ENCODE measurements at regions not wholly inside any gene's neighbourhood (a gene's known extent, or its start where the extent isn't known, plus 50 kb on each side); places are given as distances from the start of the nearest gene placed in this dataset.
A peak's percentile ranks its signal among the peaks of the same experiment; 100 is the strongest.

DNA sequence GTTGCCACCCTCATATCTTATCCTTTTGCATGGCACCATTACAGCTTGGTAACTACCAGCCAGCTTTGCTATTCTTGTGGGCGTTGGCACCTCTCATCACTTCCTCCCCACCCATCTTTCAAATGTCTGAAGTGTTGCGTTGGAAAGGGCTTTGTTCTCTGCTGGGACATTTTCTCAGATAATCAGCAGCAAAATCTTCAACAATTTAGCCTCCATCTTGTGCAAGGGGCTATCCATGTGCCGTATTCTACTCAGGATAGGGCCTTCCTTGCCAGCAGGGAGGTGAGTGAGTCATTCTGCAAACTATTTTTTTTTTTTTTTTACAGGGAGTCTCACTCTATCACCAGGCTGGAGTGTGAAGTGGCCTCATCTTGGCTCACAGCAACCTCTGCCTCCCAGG lies 62.1 kb upstream of the NUDT12 start:
- FAIRE-seq = no peak

DNA sequence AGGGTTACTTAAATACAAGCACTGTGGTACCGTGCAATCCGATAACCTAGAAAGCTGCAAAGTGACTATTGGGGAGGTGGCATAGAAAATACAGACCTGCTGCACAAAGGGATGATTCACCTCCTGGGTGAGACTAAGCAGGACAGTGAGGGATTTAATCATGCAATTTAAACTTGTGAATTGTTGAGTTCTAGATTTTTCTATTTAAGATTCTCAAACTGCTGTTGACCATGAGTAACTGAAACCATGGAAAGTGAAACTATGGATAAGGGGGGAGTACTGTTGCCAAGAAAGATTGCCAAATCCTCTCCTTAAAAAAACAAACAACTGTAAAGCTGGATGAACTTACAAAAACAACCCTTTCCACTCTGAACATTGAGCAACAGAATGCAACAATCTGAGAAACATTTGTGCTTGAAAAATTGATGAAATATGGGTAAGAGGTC lies 61.5 kb upstream of the NUDT12 start:
- TF ChIP-seq, protein P1, sequence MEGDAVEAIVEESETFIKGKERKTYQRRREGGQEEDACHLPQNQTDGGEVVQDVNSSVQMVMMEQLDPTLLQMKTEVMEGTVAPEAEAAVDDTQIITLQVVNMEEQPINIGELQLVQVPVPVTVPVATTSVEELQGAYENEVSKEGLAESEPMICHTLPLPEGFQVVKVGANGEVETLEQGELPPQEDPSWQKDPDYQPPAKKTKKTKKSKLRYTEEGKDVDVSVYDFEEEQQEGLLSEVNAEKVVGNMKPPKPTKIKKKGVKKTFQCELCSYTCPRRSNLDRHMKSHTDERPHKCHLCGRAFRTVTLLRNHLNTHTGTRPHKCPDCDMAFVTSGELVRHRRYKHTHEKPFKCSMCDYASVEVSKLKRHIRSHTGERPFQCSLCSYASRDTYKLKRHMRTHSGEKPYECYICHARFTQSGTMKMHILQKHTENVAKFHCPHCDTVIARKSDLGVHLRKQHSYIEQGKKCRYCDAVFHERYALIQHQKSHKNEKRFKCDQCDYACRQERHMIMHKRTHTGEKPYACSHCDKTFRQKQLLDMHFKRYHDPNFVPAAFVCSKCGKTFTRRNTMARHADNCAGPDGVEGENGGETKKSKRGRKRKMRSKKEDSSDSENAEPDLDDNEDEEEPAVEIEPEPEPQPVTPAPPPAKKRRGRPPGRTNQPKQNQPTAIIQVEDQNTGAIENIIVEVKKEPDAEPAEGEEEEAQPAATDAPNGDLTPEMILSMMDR (IDR thresholded peaks at IDR 0.05; ENCODE audit: insufficient read depth, low read length, severe bottlenecking) = no peak
- Histone ChIP-seq H3K4me3 (ENCODE audit: low read depth, low read length) (no peak overlapping the region), H3K27me3 (ENCODE audit: control insufficient read depth, insufficient read depth, low read length) (no peaks in the 10 kb centered on the region), H3K36me3 (ENCODE audit: control insufficient read depth, insufficient read depth, low read length) (no peaks in the 10 kb centered on the region)
- no peak for FAIRE-seq
- peak; percentile 73 for DNase-seq (ENCODE audit: low read depth)

More for the DNA sequence above, 62.1 kb upstream of the NUDT12 start:
- TF ChIP-seq, protein P1 (IDR thresholded peaks at IDR 0.05; ENCODE audit: insufficient read depth, low read length, severe bottlenecking) = no peak
- DNase-seq (ENCODE audit: low read depth) = peak; percentile 62
- H3K27me3 ChIP-seq (ENCODE audit: control insufficient read depth, insufficient read depth, low read length) = no peaks in the 10 kb centered on the region
- H3K36me3 ChIP-seq (ENCODE audit: control insufficient read depth, insufficient read depth, low read length) = no peaks in the 10 kb centered on the region
- no peak overlapping the region for H3K4me3 ChIP-seq (ENCODE audit: low read depth, low read length)

DNA sequence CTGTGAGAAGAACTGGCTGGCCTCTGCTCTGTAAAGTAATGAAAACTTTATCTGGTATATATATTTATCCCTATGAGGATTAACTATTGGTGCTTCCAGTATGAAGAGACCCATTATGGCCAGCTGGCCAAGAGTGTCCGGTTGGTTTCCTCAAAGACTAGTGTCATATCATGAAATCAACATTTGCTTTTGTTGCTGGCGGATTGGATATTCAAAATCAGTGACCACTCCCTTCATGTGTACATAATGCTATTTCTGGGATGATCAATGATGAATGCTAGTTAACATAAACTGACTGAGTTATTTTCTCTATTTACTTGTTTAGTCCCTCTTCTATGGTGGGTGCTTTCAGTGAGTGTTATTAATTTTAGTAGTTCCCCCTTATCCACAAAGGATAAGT lies 60.8 kb upstream of the NUDT12 start:
- H3K4me3 ChIP-seq (ENCODE audit: low read depth, low read length) = no peak overlapping the region
- no peak for DNase-seq (ENCODE audit: low read depth)
- TF ChIP-seq, protein P1 (IDR thresholded peaks at IDR 0.05; ENCODE audit: insufficient read depth, low read length, severe bottlenecking) = no peak
- H3K27me3 ChIP-seq (ENCODE audit: control insufficient read depth, insufficient read depth, low read length) = no peaks in the 10 kb centered on the region
- H3K36me3 ChIP-seq (ENCODE audit: control insufficient read depth, insufficient read depth, low read length) = no peaks in the 10 kb centered on the region
- no peak for FAIRE-seq

DNA sequence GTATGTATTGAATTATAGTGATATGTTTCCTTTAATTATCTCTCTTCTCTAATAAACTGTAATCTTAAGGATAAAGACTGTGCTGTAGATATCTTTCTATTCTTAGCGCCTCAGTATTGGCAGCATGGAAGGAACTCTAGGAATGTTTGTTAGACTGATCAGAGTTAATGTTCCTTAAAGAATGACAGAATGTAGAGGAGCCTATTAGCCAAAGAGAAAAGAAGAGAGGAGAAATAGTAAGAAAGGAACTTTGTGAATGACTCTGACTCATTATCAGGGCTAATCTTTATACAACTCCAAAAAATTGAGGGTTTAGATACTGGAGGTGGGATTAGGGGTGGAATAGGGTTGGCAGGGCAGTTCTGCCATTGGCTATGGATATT lies 59.0 kb upstream of the NUDT12 start:
- DNase-seq (ENCODE audit: low read depth) (no peak), FAIRE-seq (no peak)
- H3K36me3 ChIP-seq (ENCODE audit: control insufficient read depth, insufficient read depth, low read length) = no peaks in the 10 kb centered on the region
- no peaks in the 10 kb centered on the region for H3K27me3 ChIP-seq (ENCODE audit: control insufficient read depth, insufficient read depth, low read length)
- no peak overlapping the region for H3K4me3 ChIP-seq (ENCODE audit: low read depth, low read length)
- TF ChIP-seq, protein P1 (IDR thresholded peaks at IDR 0.05; ENCODE audit: insufficient read depth, low read length, severe bottlenecking) = no peak

DNA sequence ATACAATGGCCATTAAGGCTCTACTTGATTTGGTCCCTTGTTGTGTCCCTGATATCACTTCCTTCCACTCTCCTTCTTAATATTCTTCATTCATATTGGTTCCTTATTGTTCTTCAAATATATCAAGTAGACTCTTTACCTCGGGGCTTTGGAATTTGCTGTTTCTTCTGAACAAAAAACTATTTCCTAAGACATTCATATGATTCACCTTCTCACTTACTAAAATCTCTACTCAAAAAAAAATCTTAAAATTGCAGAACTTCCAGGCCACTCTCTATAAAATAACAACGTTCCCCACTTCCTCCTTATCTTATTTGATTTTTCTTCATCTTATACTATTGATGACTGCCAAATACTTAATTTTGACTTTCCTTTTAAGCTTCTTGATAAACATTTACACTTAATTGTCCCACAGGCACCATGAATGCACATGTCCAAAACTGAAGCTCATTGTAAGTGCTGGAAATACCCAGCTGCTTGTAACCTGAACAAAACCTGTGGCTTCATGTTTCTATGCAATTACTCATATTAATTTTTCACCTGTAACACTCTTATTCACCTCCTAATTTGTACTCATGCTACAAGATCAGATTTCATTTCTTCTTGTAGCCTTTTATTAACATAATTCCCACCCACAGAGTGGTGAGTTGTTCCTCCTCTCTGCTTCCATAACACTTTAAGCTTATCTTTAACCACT lies 58.4 kb upstream of the NUDT12 start:
- FAIRE-seq = no peak
- Histone ChIP-seq H3K36me3 (ENCODE audit: control insufficient read depth, insufficient read depth, low read length) (no peaks in the 10 kb centered on the region), H3K4me3 (ENCODE audit: low read depth, low read length) (no peak overlapping the region), H3K27me3 (ENCODE audit: control insufficient read depth, insufficient read depth, low read length) (no peaks in the 10 kb centered on the region)
- peak; percentile 93 for DNase-seq (ENCODE audit: low read depth)
- TF ChIP-seq, protein P1 (IDR thresholded peaks at IDR 0.05; ENCODE audit: insufficient read depth, low read length, severe bottlenecking) = no peak

DNA sequence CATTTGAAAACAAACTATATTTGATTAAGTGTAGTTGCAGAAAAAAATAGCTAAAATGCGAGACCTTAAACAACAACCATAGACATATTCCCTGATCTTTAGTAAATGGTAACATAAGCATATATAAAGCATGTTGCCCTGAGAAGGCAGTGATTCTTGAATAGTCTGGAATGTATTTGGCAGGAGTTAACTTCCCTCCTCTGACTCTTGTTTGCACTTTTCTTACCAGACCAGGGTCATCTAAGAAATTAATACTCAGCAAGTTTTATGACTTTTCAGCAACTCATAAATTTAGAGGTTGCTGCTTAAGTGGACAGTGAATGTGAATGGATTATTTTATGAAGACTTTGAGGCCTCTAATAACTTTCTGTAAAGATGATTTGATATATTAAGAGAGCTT lies 55.3 kb upstream of the NUDT12 start:
- Histone ChIP-seq H3K27me3 (ENCODE audit: control insufficient read depth, insufficient read depth, low read length) (no peaks in the 10 kb centered on the region), H3K4me3 (ENCODE audit: low read depth, low read length) (no peak overlapping the region), H3K36me3 (ENCODE audit: control insufficient read depth, insufficient read depth, low read length) (no peaks in the 10 kb centered on the region)
- no peak for FAIRE-seq
- DNase-seq (ENCODE audit: low read depth) = no peak
- TF ChIP-seq, protein P1 (IDR thresholded peaks at IDR 0.05; ENCODE audit: insufficient read depth, low read length, severe bottlenecking) = no peak
